Ovary (tissue), 7 donors: ENCODE measurements at regions not wholly inside any gene's neighbourhood (a gene's known extent, or its start where the extent isn't known, plus 50 kb on each side); places are given as distances from the start of the nearest gene placed in this dataset.
"Not testable (repeated sequence)": the region's sequence is repeated elsewhere in the genome, so short reads cannot be mapped to it uniquely, and the experiment has no call there.

Experiments used
- DNase-seq, 5 donors: peaks; one replicate each; pipeline ENCODE4 v3.0.0-alpha.2; 2019 to 2020
- H3K27ac ChIP-seq, 2 donors: fragments of 200-600 bp; one replicate each; pipeline versions ENCODE4 v1.5.1 to v1.8.0; 2019 to 2022
- H3K27me3 ChIP-seq: fragments of 200-600 bp; one replicate; pipeline ENCODE4 v1.8.0; 2022
- H3K36me3 ChIP-seq: fragments of 200-600 bp; sonication (generic); one replicate; pipeline ENCODE4 v1.5.1; 2019
- H3K4me1 ChIP-seq: one replicate; pipeline ENCODE4 v1.8.1; 2013; ENCODE audit warnings: mild to moderate bottlenecking, moderate library complexity; ENCODE audit not compliant: insufficient read depth
- H3K4me3 ChIP-seq: fragments of 200-600 bp; sonication (generic); one replicate; pipeline ENCODE4 v1.5.1; 2017
- H3K9me3 ChIP-seq, 2 donors: fragments of 200-600 bp in 1 of 2; sonication (generic) in 1 of 2; one replicate each; pipeline versions ENCODE4 v1.5.1 to v1.8.1; 2013 to 2019; ENCODE audit warnings: mild to moderate bottlenecking in 1 of 2, moderate library complexity in 1 of 2
- CTCF ChIP-seq, 3 donors: fragments of 450-650 bp in 2 of 3; fragments of 200-600 bp in 1 of 3; IDR thresholded peaks; one replicate each; pipeline versions ENCODE4 v1.5.1 to v1.8.0; 2016 to 2022; ENCODE audit warnings: antibody characterized with exemption in 3 of 3, mild to moderate bottlenecking in 1 of 3
- EP300 ChIP-seq: sonication (generic); formaldehyde crosslinking; IDR thresholded peaks from one replicate; pipeline ENCODE4 v1.6.1; 2017; ENCODE audit warnings: antibody characterized with exemption
- POLR2A ChIP-seq: fragments of 450-650 bp; IDR thresholded peaks from one replicate; pipeline ENCODE4 v1.6.1; 2017; ENCODE audit warnings: antibody characterized with exemption, mild to moderate bottlenecking, moderate library complexity
- WGBS, 3 donors: extraction: QIAGEN DNeasy Blood & Tissue Kit in 1 of 3; methylation state at CpG; one replicate each; pipeline versions ENCODE4 v1.1.5 to v1.1.7; 2013 to 2017; 5-methylcytosine and 5-hydroxymethylcytosine counted together
- intact Hi-C, 4 donors: fragments of 100-400 bp; cut with DNase I; formaldehyde crosslinking; loops; one replicate each; pipeline versions ENCODE4 v1.11.0 to v1.15.1; 2022 to 2023
- donor health status: DM: no; HTN: no; CAD: no; lungs with moderate emphysema.
- donor health status: DM: no; HTN: no; CAD: no.
- donor health status: Bipolar disorder and iron deficiency.
- donor health status: DM: no; HTN: no; CAD: no.
- donor health status: DM: yes; HTN: yes; CAD: no.

GRCh38 chr21:9735421-9735961 lies 785.9 kb upstream of the TPTE start:
- DNase-seq: no peak
- Histone ChIP-seq H3K9me3 (peaks cover 0 to 6% of the 10 kb centered on the region in 2 donors), H3K27me3 (no peaks in the 10 kb centered on the region), H3K27ac (no peak overlapping the region), H3K4me1 (no peaks in the 10 kb centered on the region), H3K4me3 (no peak overlapping the region), H3K36me3 (no peaks in the 10 kb centered on the region)
- no peak for TF ChIP-seq EP300
- 64 to 76% (median 73%) methylated on average over 21 of the region's 21 CpGs for WGBS, 3 donors
- intact Hi-C loops: no loop called here

DNA sequence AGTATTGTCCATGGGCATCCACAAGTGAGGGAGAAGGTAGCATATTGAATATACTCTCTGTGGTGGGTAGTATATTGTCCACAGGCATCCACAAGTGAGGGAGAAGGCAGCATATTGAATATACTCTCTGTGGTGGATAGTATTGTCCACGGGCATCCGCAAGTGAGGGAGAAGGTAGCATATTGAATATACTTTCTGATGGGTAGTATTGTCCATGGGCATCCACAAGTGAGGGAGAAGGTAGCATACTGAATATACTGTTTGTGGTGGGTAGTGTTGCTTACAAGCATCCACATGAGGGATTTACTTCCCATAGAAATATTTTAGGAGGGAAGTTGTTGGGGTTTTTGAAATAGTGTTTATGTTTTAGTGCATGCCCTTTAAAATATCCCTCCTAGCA lies 784.1 kb upstream of the TPTE start:
- DNase-seq, H3K27ac ChIP-seq, H3K9me3 ChIP-seq, H3K4me3 ChIP-seq, H3K27me3 ChIP-seq, H3K4me1 ChIP-seq, H3K36me3 ChIP-seq, intact Hi-C loops: not testable (repeated sequence)
- 60 to 68% (median 66%) methylated on average over 2 of the region's 2 CpGs for WGBS, 3 donors

DNA sequence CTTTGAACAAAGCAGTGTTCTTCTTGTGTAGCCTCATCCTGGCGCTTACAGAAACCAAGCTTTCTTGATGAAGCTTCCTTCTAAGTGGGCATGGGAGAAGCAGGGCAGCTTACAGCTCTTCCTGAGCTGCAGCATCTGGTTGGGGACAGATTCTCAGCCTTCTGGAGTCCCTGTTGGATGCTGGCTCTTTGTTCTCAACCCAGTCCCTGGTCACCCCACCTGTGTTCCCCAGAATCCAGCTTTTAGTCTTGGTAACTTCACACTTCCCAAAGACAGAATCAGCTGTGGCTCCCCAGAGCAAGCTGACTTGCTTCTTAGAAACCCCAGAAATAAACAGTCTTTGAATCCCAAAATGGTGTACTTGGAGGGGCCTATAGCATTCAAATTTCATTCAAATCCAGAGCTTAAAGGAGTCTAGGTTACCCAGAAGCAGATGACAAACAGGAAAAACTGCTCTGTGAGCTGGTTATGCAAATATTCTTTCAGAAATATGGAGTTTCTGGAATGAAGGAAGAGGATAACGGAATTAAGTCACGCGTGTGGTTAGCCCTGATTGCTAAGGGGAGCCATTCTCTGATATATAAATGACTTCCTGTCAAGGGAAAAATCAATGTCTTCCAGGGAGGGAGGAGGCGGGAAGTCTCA lies 783.4 kb upstream of the TPTE start:
- H3K36me3 ChIP-seq, H3K9me3 ChIP-seq, H3K27me3 ChIP-seq, H3K27ac ChIP-seq, H3K4me1 ChIP-seq, DNase-seq, H3K4me3 ChIP-seq, intact Hi-C loops: not testable (repeated sequence)
- 38 to 52% (median 51%) methylated on average over 5 of the region's 5 CpGs for WGBS, 3 donors

- no peak for DNase-seq
- Histone ChIP-seq H3K27me3 (no peaks in the 10 kb centered on the region), H3K4me1 (no peaks in the 10 kb centered on the region), H3K4me3 (no peak overlapping the region), H3K27ac (no peak overlapping the region), H3K36me3 (no peaks in the 10 kb centered on the region), H3K9me3 (peaks cover 0 to 6% of the 10 kb centered on the region in 2 donors)
- intact Hi-C loops: no loop called here
- no peak for TF ChIP-seq CTCF (IDR thresholded peaks at IDR 0.05)
- TF ChIP-seq EP300: no peak
- no peak for TF ChIP-seq POLR2A
- 32 to 46% (median 34%) methylated on average over 2 of the region's 2 CpGs for WGBS, 3 donors
Observed at GRCh38 chr21:9738527-9738926, 782.9 kb upstream of the TPTE start.

DNA sequence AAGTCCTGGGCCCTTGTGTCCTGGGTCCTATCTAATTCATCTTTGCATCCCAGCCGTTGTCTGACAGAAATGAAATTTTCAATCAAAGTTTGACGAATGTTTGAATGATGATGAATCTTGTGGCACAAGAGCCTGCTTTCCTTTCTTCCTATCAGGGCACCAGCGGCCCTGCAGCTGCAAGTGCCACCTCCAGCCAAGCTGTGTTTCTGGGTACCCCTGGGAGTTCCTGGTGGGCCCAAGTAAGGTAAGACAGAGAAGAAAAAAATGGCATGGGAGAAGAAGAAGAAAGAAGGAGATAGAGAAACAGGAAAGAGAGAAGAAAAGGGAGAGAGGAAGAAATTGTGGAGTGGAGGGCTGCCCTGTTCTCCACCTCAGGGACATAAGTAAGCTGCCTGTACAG lies 782.1 kb upstream of the TPTE start:
- no peak overlapping the region for H3K4me3 ChIP-seq
- 49 to 59% (median 53%) methylated on average over 3 of the region's 3 CpGs for WGBS, 3 donors
- TF ChIP-seq EP300: no peak
- TF ChIP-seq POLR2A: no peak
- no peak for TF ChIP-seq CTCF (IDR thresholded peaks at IDR 0.05)
- H3K27ac ChIP-seq: no peak overlapping the region
- no peaks in the 10 kb centered on the region for H3K36me3 ChIP-seq
- no peaks in the 10 kb centered on the region for H3K4me1 ChIP-seq
- H3K27me3 ChIP-seq: no peaks in the 10 kb centered on the region
- H3K9me3 ChIP-seq: peaks cover 0 to 6% of the 10 kb centered on the region in 2 donors
- intact Hi-C loops: no loop called here
- DNase-seq: no peak

DNA sequence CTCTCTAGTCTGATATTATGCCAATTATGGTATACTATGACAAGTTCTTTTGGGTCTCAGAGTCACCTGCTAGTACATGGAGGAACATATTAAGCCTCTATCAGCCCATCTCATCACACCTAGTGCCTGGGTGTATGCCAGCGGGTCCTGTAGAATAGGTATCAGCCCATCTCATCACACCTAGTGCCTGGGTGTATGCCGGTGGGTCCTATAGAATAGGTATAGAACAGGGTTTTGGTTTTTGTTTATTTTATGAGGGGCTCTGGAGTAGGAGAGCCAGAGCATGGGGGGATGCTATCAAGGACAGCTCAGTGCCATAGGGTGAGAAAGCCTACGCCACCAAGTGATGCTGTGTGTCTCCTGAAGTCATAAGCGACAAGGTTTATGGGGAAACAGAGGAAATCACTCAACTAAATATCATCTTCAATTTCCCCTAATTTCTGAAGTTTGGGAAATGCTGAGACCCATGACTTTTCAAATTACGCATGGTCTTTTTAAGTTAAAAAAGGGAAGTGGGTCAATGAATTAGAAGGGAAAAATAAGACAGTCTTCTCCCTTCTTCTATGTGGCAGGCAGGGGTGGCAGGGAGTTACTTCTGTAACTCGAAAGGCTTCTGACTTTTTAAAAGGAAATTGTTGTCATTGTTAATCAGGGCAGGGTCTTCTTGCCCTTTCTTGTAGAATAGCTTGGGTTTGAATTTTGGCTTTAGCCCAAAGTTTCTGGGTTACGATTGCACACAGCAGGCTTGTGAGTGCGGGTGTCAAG lies 781.0 kb upstream of the TPTE start:
- H3K36me3 ChIP-seq, H3K27me3 ChIP-seq, DNase-seq, H3K9me3 ChIP-seq, H3K27ac ChIP-seq, H3K4me3 ChIP-seq, H3K4me1 ChIP-seq, intact Hi-C loops: not testable (repeated sequence)
- 57 to 67% (median 59%) methylated on average over 8 of the region's 8 CpGs for WGBS, 3 donors

DNA sequence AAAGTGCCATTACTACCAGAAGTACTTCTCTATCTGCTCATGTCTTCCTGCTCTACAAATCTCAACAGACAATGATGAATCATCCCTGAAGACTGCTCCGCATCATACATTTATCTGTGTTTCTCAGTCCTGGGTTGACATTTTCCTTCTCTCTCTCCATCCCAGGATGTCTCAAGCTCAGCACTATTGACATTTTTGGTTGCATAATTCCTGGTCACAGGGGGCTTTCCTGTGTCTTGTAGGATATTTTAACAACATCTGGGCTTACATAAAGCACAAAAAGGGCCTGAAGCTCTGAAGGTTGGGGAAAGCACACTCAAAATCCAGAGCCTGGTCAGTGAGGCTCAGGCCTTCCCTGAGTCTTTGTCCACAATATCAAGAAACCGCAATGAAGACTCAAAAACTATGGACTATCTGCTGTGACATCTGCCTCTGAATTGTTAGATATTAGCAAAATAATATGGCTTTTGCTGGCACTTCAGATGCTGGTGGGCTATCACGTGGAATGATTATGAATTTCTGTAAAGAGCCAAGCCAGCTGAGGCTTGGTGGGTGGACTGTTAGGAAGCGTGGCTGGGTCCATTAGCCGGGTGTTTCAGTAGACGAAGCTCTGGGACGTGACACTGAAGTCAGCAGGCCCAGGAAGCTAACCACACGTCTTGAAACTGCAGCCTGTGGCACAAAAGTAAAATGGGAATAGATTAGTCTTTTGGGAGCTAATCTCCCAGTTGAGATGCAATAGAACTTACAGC lies 780.2 kb upstream of the TPTE start:
- H3K4me3 ChIP-seq, DNase-seq, intact Hi-C loops, H3K27ac ChIP-seq, H3K36me3 ChIP-seq, H3K27me3 ChIP-seq, H3K4me1 ChIP-seq, H3K9me3 ChIP-seq: not testable (repeated sequence)
- WGBS, 3 donors: 56 to 62% (median 57%) methylated on average over 8 of the region's 8 CpGs

GRCh38 chr21:9743566-9743965 lies 777.8 kb upstream of the TPTE start:
- DNase-seq, H3K27me3 ChIP-seq, H3K9me3 ChIP-seq, H3K36me3 ChIP-seq, H3K27ac ChIP-seq, H3K4me1 ChIP-seq, H3K4me3 ChIP-seq, intact Hi-C loops: not testable (repeated sequence)
- WGBS, 3 donors: 74 to 85% (median 80%) methylated on average over 10 of the region's 10 CpGs

GRCh38 chr21:9744166-9744565 lies 777.2 kb upstream of the TPTE start:
- H3K27me3 ChIP-seq, H3K36me3 ChIP-seq, H3K27ac ChIP-seq, H3K4me3 ChIP-seq, H3K9me3 ChIP-seq, intact Hi-C loops, H3K4me1 ChIP-seq, DNase-seq: not testable (repeated sequence)
- WGBS, 3 donors: 27 to 38% (median 35%) methylated on average over 4 of the region's 4 CpGs
